ENCODE measurements at regions not wholly inside any gene's neighbourhood (a gene's known extent, or its start where the extent isn't known, plus 50 kb on each side); places are given as distances from the start of the nearest gene placed in this dataset.

GRCh38 chr12:114774699-114775098 lies 90.7 kb upstream of the TBX3 start:
- H3K27ac ChIP-seq (ENCODE audit: low read depth, low read length), result no peak overlapping the region
- WGBS, 3 donors, result 78 to 90% (median 85%) methylated on average over 5 of the region's 5 CpGs

DNA sequence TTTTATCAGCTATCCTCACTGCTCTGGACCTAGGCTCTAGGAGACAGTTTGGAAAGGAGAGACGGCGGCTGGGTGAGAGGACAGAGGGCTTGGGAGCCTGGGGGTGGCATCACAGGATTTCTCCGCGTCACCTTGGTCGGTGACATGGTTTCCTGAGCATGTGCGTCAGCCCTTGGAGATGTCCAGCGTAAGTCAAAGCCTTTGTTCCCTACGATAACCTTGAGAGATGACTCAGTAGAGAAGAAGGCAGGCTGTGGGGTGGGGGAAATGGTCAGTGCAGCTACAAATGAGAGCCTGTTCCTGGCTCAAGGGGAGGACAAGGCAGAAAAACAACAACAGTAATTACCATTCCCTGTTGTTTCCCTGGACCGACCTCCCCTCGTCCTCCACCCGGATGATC lies 90.2 kb upstream of the TBX3 start:
- WGBS, 3 donors, result 81 to 89% (median 83%) methylated on average over 11 of the region's 11 CpGs
- H3K27ac ChIP-seq (ENCODE audit: low read depth, low read length), result no peak overlapping the region

DNA sequence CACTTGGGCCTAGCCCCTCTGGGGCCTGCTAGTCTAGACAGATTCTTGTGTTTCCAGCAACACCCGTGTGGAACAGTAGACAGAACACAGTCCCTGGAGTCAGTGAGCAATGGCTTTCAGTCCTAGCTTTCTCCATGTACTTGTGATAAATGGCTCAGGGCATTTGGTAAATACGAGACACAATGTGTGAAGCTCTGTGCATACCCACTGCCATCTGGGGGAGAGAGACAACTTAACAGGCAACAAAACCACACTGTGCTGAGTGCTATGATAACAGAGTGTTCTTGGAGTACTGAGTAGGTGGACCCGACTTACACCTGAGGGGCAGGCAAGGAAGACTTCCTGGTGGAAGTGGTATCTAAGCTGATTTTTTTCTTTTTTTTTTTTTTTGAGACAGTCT lies 86.3 kb upstream of the TBX3 start:
- H3K27ac ChIP-seq (ENCODE audit: low read depth, low read length), result no peak overlapping the region
- WGBS, 3 donors, result 72 to 90% (median 84%) methylated on average over 3 of the region's 3 CpGs

- WGBS, 3 donors, result 84 to 90% (median 85%) methylated on average over 4 of the region's 4 CpGs
- H3K27ac ChIP-seq (ENCODE audit: low read depth, low read length), result no peak overlapping the region
Observed at GRCh38 chr12:114769634-114770033, 85.7 kb upstream of the TBX3 start.

DNA sequence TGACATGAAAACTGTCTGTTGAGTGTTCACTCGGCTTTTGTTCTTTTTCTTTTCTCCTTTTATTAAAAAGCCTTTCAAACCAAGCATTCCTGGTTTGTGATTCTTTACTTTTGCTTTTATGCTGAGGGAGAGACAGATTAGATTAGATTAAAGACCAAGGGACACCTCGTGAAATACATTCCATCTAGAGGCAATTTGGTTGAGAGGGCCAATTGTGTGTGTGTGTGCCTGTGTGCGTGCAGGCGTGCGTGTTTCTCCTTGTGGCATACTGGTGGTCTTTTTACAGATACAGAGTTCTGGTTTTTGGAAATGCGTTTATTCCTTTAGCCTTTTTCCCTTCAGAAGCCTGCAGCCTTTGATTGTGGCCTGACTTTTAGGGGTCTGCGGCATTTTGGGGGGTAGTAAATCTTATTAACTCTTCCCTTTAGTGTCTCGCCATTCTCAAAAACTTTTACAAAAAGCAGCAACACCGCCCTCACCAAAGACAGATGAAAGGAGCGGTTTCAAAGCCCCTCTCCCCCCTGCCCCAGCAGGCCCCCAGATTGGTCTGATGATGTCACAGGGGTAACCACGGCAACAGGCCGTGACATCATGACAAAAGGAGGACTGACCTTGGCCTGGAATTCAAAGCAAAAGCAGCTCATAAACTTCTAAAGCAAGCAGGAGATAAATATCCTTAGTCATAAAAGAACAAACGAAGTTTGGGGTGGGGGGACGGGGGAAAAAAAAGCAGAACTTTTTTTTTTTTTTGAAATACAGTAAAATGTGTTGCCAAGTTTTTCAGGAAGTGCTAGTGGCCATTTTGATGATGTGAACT lies 84.1 kb upstream of the TBX3 start:
- WGBS, 3 donors, result 57 to 77% (median 76%) methylated on average over 14 of the region's 14 CpGs
- H3K27ac ChIP-seq (ENCODE audit: low read depth, low read length), result no peak overlapping the region

GRCh38 chr12:114767084-114767760 lies 83.2 kb upstream of the TBX3 start:
- H3K27ac ChIP-seq (ENCODE audit: low read depth, low read length), result no peak overlapping the region

GRCh38 chr12:114765960-114766691 lies 82.2 kb upstream of the TBX3 start:
- H3K27ac ChIP-seq (ENCODE audit: low read depth, low read length), result no peak overlapping the region
- 81 to 87% (median 85%) methylated on average over 11 of the region's 11 CpGs for WGBS, 3 donors

More at GRCh38 chr12:114767084-114767760, 83.2 kb upstream of the TBX3 start:
- WGBS, 3 donors, result 74 to 90% (median 87%) methylated on average over 19 of the region's 19 CpGs

- WGBS, 3 donors, result 36 to 75% (median 69%) methylated on average over 6 of the region's 6 CpGs
- no peak overlapping the region for H3K27ac ChIP-seq (ENCODE audit: low read depth, low read length)
Observed at GRCh38 chr12:114764510-114764909, 80.5 kb upstream of the TBX3 start.

GRCh38 chr12:114762490-114763110 lies 78.6 kb upstream of the TBX3 start:
- H3K27ac ChIP-seq (ENCODE audit: low read depth, low read length), result no peak overlapping the region
- 41 to 69% (median 62%) methylated on average over 22 of the region's 22 CpGs for WGBS, 3 donors

DNA sequence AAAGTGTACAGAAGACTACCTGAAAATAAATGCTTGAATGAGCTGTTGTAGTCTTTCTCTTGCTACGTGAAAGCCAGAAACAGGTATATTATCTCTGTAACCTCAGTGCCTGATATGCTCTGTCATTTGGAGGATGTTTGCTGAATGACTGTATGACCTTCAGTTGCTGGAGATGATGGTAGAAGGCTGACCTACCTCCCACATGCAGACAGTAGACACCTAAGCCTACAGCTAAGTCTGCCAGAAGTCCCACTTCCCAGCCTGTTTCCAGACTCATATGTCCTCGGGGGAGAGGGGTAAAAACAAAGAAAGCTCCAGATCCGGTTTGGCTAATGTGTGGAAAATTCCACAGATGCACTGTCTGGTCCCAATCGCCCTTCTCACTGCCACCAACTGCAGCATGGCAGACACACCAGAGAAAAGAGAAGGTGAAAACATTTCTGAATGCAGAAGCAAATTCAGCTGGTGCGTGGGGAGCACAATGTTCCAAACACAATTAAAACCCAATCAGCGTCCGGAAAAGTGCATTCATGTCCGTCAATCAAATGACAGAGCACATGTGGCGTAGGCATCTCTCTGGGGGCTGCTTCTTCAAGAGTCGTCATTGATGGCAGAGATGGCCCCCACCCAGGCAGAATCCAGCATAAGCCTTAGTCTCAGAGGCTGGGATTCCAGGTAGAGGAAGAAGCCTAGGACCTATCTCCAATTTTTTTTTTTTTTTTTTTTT lies 76.3 kb upstream of the TBX3 start:
- H3K27ac ChIP-seq (ENCODE audit: low read depth, low read length), result no peak overlapping the region
- 62 to 78% (median 74%) methylated on average over 10 of the region's 10 CpGs for WGBS, 3 donors

DNA sequence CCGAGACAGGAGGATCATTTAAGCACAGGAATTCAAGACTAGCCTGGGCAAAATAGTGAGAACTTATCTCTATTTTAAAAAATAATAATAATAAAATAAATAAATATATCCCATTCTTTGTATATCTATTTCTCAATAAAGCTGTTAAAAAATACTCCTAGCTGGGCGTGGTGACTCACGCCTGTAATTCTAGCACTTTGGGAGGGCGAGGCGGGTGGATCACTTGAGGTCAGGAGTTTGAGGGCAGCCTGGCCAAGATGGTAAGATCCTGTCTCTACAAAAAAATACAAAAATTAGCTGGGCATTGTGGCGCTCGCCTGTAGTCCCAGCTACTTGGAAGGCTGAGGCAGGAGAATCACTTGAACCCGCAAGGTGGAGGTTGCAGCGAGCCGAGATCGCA lies 75.7 kb upstream of the TBX3 start:
- H3K27ac ChIP-seq (ENCODE audit: low read depth, low read length), result no peak overlapping the region
- 88 to 97% (median 95%) methylated on average over 11 of the region's 11 CpGs for WGBS, 3 donors

GRCh38 chr12:114757684-114758325 lies 73.8 kb upstream of the TBX3 start:
- no peak overlapping the region for H3K27ac ChIP-seq (ENCODE audit: low read depth, low read length)
- WGBS, 3 donors, result 76 to 84% (median 77%) methylated on average over 4 of the region's 4 CpGs

DNA sequence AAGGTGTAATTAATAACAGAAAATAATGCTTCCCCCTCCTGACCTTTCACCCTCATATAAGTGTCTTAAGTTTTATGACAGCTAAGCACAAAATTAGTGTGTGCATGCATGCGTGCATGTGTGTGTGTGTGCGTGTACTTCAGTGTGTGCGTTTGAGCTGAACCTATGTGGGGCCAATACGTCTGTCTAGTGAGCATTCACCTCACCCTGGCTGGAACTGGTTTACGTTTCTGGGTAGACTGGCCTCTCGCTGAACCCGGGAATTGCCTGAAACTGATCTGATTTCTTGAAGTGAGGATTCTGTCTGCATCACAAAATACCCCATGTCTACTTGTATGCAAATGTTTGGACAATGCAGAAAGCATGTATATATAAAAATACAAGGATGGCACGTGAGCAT lies 68.2 kb upstream of the TBX3 start:
- H3K27ac ChIP-seq (ENCODE audit: low read depth, low read length), result no peak overlapping the region
- 71 to 87% (median 84%) methylated on average over 8 of the region's 8 CpGs for WGBS, 3 donors

DNA sequence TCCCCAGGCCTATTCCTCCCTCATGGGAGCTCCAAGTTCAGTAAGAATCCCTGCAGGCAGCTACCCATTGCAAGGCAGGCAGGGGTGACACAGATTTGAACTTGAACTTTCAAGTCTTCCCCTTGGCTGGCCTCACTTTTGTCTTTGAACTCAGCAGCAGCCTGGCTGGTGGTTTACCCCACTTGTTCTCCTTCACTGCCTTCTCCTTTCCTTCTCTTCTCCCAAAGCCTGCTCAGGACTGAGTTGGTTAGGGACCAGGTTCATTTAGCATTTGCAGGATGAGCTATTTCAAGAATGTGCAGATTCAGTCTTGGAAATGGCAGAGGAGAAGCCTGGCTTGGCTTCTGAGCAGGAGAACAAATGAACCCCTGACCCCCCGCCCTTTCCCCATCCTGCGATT lies 67.7 kb upstream of the TBX3 start:
- WGBS, 3 donors, result 66 to 85% (median 84%) methylated on average over 2 of the region's 2 CpGs

DNA sequence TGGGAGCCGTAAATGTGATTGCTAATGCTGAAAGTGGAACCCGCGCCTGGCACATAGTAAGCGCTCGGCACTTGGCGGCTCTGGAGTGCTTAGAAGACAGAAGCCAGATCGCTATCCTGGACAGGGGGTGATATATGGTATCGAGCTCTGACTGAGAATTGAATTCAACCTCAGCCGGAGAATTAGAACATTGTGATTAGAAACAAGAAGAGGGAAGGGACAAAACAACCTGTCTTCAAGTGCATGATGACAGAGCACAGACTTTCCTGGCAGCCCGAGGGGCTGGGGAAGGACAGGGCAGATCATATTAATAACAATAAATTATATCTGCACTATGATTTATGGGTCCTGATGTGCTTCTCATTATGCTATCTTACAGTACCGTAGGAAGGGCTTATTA lies 66.9 kb upstream of the TBX3 start:
- no peak overlapping the region for H3K27ac ChIP-seq (ENCODE audit: low read depth, low read length)
- WGBS, 3 donors, result 79 to 91% (median 88%) methylated on average over 11 of the region's 11 CpGs

More for the DNA sequence above, 67.7 kb upstream of the TBX3 start:
- no peak overlapping the region for H3K27ac ChIP-seq (ENCODE audit: low read depth, low read length)

DNA sequence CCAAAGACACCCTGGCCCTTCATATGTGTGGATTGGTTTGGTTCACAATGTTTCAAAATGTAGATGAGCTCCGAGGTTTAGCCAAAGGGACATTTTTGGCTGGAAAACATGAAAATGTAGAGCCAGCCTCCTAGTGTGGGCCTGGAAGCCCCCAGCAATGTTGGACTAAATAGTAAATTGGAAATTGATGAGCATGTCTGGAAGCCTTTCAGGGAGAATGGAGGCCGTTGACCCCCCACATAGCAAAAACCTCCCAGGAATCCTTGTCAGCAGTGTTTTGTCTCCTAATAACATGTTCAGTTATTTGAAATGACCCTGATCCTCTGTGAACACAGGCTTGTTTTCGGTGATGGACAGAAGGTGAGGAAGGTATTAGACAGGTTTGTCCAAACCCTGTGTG lies 65.1 kb upstream of the TBX3 start:
- 66 to 87% (median 84%) methylated on average over 3 of the region's 3 CpGs for WGBS, 3 donors
- H3K27ac ChIP-seq (ENCODE audit: low read depth, low read length), result no peak overlapping the region

DNA sequence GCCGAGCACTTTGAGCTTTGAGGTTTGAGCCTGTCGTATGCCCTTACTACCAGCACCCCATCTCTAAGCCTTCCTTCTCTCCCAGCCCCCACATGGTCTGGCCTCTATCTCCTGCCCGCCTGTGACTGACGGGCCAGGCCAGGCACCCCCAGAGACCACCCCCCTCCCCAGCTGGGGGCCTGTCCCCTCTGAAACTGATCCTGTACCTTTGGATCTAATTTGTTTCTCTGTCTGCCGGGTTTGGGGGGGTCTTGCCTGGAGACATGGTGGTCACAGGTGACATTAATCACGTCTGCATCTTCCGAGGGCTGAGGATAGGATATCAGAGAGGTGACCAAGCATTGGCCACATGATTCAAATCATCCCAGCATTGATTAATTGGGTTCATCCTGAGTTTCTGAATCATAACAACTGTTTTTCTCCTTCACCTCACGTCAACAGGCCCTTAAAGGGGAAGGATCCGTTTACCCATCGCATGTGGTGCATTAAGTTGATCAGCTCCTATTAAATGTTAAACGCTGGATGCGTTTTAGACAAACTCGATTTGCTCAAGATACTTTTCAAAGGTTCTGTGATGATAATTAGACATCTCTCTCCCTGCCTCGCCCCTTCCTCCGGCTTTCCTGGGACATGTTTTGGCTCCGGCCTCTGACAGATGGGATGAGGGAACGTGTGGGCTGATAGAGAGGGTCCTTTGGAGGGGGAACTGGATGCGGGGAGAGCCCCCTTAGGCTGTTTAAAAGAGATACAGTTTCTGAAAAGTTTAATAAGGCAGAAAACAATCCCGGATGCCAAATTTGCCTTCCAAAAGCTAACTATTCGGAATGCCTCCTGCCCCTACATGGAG lies 63.3 kb upstream of the TBX3 start:
- H3K27ac ChIP-seq (ENCODE audit: low read depth, low read length), result no peak overlapping the region
- WGBS, 3 donors, result 64 to 71% (median 68%) methylated on average over 20 of the region's 20 CpGs

All from adipose tissue (tissue), 3 donors.